ENCODE measurements at regions not wholly inside any gene's neighbourhood (a gene's known extent, or its start where the extent isn't known, plus 50 kb on each side); places are given as distances from the start of the nearest gene placed in this dataset.
"Not testable (repeated sequence)": the region's sequence is repeated elsewhere in the genome, so short reads cannot be mapped to it uniquely, and the experiment has no call there.

DNA sequence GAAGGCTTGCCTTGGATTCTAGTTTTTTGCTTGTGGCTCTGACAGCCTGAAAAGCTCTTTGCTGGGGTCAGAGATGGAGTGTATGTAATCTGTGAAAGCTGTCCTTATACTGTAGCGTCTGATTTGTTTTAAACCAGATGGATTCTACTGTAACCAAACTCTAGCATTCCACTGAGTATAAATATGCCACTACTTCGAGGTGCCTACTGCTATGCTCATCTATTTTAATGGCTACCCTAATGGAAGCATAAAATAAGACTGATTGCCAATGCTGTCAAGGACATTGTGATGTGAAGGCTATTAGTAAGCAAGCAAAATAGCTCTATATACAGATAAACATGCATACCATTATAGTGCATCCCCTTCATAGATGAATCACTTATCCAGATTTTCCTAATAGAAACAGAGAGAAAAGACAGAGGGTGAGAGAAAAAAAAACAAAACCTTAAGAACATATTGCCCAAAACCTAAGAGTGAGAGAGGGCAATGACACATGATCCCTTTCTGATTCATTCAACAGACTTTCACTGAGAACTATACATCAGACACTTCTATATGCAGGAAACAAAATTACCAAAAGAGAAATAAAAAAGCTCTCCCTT is 1025.8 kb upstream of the LCORL start:
- DNase-seq (ENCODE audit: low read depth in 3 of 3), result no peak

DNA sequence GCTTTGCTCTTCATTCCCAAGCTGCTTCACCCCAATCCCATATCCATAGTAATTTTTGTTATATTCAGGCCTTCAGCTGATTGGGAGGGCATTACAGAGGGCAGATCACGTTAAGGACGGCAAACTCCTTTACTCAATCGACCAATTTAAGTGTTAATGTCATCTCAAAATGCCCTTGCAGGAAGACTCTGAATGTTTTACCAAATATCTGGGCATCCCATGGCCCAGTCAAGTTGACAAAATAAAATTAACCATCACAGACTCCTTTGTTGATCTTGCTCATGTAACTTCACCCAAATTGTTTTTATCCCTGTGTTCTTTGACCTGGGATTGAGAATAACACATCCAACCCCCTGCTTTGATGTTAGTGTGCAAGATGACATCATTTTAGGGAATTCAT is 1018.3 kb upstream of the LCORL start:
- DNase-seq (ENCODE audit: low read depth in 3 of 3), result no peak

DNA sequence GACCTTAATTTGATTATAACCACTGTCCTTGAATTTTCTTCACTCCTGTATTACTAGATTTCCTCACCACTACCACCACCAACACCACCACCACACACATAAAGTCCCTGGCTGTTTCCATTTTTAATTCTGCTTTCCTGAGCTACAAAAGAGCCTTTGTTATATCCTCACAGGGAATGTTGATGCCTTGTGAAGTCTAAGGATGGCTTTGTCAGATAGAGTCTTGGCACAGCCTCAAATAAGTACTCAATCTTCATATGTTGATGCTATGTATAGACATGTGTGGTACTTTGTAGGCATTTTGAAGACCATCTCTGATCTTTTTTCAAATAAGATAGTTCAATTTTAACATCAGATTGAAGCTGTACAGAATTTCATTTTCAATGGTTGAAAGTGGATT is 1016.7 kb upstream of the LCORL start:
- no peak for DNase-seq (ENCODE audit: low read depth in 3 of 3)

DNA sequence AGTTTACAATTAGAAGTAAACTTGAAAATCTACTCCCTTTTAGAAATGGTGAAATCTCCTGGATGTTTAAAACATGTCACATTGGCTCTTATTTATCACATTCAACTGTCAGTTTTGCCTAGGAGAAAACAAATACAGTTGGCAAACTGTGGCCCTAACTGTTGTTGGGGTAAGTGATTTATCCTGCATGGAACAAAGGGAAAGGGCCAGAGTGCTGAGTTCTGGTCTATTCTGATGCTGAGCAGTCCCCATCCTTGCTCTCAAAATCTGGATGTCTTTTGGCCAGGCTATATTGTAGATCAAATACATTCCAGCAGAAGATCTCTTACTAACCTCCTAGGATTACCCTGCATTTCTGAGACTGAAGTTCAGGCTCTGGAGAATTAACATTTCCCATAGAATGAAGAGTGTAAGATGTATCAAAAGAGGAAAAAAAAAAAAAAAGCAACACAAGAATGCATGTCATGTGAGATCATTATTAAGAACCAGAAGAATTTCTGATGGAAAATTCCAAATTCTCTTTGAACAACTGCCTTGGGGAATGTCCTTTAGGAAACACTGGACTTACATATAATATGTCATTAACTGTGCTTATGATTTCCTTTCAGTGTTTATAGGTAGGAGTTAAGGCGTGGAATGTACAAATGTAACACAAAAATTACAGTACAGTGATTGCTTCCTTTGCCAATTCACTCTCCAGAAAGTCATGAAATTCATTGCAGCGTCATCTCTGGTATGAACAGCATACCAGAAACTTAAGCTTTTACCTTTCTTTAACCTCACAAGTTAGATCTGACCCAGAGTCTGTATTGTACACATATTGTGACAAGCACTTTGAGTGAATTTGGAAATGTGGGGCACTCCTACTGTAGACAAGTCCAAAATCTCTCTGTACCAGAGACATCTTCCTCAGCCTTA is 1012.5 kb upstream of the LCORL start:
- no peak for DNase-seq (ENCODE audit: low read depth in 3 of 3)

DNA sequence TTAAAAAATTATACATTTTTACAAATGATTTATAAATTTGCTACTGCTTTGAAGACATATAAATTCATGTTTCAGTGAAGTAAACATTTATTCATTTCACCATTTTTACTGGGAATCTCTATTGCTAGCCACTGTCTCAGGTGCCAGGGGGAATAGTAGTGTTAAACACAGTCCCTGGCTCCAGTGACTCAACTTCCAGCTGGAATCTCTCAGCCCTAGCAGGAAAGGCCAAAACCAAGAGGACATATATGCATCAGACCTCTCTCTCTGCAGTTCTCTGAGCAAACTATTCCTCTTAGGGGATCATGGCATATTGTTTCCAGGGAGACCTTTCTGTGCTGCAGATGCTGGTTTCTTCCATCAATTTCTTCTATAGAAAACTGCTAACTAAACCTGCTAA is 1009.0 kb upstream of the LCORL start:
- DNase-seq (ENCODE audit: low read depth in 3 of 3), result no peak

DNA sequence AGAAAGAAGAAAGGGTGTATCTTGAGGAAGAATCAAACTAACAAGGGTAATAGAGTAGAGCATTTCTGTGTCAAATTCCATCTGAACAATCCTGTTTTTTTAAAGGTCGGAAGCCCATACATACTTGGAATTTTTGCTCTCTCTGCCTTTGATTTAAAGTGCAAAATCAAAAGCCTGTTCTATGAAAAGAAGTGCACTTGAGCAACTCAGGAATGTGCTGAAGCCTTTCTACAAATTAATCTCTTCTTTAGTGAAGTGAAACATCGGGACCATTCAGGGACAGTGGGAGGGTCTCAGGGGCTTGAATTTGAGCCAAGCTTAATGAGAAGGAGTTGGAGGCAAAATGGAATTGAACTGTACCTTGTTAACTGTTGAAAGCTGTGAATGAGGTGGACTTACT is 1008.5 kb upstream of the LCORL start:
- DNase-seq (ENCODE audit: low read depth in 3 of 3), result no peak

DNA sequence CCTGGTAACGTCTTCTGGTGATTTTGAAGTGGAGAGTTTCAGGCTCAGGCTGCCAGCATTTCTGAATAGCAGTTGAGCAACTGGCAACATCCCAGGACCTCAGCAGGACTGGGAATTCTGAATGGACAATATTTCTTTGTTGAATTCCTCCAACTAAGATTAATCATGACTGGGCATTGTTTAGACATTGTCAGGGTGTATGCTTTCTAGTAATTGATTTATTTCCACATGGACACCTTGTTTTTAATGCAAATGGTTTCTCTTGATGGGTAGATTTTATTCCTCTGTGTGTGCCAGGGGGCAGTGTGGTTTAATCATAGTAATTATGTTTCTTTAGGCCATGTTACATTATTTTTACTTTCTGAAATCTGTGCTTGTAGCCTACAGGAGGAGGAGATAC is 1004.7 kb upstream of the LCORL start:
- no peak for DNase-seq (ENCODE audit: low read depth in 3 of 3)

DNA sequence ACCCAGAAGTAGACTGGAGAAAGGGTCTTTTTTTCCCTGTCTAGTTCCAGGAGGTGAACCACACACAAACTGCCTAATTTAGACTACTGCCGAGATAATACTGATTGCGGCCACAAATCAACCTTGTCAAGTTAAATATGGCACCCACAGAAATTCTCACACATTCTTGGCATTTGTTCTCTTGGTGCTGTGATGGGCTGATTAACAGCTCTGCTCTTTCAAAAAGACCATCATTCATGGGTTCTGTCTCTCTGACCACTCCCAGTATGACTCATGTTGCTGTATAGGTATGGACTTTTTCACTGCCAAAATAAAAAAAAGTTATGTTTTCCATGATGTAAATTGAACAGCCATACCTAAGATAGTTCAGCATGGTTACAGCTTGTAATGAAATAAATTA is 1003.5 kb upstream of the LCORL start:
- no peak for DNase-seq (ENCODE audit: low read depth in 3 of 3)

DNA sequence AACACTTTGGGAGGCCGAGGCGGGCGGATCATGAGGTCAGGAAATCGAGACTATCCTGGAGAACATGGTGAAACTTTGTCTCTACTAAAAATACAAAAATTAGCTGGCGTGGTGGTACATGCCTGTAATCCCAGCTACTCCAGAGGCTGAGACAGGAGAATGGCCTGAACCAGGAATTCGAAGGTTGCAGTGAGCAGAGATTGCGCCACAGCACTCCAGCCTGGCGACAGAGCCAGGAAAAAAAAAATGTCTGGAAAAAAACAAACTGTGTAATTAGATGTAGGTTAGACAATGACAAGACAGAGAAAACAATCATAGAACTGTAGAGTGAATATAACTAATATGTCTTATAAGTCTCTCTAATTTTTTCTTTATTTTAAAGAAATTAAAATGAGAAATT is 1002.5 kb upstream of the LCORL start:
- no peak for DNase-seq (ENCODE audit: low read depth in 3 of 3)

DNA sequence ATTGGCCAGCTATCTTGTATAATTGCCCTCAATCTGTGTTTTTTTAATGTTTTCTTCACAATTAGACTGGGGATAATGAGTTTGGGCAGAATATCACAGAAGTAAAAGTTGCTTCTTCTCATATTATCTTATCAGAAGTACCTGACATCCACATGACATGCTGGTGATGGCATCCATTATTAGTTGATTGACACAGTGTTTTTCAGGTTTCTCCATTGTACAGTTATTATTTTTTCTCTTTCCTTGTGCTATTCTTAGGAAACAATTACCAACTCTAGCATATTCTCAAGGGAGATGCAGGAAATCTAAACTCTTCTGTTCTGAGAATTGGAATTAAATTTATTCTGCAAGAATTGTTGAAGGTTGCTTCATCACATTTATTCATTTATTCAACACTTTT is 1000.1 kb upstream of the LCORL start:
- DNase-seq (ENCODE audit: low read depth in 3 of 3), result no peak

DNA sequence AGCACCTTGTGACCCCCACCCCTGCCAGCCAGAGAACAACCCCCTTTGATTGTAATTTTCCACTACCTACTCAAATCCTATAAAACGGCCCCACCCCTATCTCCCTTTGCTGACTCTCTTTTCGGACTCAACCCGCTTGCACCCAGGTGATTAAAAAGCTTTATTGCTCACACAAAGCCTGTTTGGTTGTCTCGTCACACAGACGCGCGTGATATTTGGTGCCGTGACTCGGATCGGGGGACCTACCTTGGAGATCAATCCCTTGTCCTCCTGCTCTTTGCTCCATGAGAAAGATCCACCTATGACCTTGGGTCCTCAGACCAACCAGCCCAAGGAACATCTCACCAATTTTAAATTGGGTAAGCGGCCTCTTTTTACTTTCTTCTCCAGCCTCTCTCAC is 995.0 kb upstream of the LCORL start:
- DNase-seq (ENCODE audit: low read depth in 3 of 3), result not testable (repeated sequence)

DNA sequence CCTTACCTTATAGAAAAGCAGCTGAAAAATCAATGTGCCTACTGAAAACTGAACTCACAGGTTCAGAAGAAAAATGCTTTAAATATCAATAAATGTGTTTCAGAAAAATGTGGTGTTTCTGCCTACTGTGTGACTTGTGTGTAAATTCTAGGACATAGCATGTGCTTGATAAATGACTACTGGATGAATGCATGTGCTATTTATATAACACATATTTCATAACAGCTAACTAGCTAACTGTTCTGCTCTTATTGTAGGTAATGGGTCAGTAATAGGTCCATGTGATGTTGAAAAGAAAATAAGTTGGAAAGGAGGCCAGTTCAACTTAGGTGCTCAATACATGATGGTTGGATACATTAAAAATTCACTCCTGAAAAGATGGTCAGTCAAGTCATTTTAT is 993.0 kb upstream of the LCORL start:
- no peak for DNase-seq (ENCODE audit: low read depth in 3 of 3)

DNA sequence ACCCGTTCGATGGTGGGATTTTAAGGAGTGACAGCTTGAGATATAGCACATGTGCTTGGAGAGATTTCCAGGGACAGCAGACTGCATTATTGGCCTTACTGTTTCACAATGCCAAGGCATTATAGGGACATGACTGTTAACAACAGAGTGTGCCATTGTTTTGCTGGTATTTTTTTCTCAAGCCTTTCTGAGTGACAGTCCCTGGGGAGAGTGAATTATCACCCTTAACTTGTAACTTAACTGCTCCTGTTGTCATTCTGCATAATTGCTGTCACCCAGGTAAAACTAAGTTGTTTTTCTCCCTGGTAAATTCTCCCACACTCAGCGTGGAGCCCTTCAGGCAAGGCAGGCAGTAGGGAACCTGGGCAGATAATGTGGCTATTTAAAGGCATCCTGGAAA is 989.2 kb upstream of the LCORL start:
- DNase-seq (ENCODE audit: low read depth in 3 of 3), result no peak

DNA sequence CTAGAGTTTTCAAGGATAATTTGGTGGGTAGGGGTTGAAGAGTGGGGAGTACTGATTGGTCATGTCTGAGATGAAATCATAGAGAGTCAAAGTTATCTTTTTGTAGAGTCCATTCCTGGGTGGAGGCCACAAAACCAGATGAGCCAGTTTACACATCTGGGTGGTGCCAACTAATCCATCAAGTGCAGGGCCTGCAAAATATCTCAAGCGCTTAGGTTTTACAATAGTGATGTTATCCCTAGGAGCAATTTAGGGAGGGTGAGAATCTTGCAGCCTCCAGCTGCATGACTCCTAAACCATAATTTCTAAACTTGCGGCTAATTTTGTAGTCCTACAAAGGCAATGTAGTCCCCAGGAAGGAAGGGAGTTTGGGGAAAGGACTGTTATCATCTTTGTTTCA is 988.3 kb upstream of the LCORL start:
- no peak for DNase-seq (ENCODE audit: low read depth in 3 of 3)

DNA sequence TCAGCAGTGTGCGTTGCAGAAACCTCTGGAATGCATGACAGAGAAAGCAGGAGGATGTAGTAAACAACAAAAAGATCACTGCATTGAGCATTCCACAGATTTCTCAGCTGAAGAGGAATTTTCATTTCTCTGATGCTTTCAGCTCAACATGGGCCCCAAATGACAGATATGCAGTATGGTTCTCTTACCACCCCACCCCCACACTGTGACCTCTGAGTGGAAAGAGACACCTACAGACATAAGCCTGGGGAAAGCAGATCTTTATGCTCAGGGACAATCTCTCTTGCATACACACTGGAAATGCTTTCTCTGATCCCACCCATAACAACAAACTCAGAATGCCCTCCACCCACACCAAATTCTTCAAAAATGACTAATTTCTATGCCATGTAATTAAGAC is 983.7 kb upstream of the LCORL start:
- DNase-seq (ENCODE audit: low read depth in 3 of 3), result no peak

DNA sequence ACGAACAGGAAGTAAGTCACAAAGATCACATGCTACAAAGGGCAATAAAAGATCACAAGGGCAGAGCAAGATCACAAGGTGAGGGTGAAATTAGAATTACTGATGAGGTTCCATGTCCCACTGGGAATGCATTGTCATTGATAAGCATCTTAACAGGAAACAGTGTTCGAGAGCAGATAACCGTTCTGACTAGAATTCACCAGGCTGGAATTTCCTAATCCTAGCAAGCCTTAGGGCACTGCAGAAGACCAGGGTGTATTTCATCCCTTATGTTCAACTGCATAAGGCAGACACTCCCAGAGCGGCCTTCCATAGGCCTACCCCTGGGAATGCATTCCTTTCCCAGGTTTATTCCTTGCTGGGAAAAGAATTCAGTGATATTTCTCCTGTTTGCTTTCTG is 980.6 kb upstream of the LCORL start:
- no peak for DNase-seq (ENCODE audit: low read depth in 3 of 3)

DNA sequence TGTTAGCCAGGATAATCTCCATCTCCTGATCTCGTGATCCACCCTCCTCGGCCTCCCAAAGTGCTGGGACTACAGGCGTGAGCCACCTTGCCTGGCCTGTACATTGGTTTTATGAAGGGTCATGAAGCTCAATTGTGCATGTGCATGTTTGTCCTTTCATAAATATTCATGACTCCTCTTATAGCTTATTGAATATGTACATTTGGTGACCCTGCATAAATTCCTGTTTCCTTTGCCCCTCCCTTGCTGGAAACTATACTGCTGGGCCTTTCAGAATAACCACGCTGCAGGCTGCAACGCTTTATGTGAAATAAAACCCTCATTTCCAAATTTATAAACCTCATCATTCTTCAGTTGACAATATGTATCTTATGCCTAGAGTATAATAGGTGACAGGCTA is 978.0 kb upstream of the LCORL start:
- no peak for DNase-seq (ENCODE audit: low read depth in 3 of 3)

DNA sequence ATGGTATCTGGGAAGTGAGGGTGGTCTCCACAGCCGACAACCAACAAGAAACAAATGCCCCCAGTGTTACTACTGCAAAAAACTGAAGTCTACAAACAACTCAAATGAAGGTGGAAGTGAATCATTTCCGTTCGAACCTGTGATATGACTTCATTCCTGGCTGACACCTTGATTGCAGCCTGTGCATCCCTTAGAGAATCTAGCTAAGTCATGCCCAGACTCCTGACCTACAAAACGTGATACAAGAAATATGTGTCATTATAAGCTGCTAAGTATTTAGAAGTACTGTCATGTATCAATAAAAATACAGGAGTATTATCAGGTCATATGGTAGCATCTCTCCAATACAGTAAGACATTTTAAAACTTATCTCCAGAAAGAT is 959.7 kb upstream of the LCORL start:
- no peak for DNase-seq (ENCODE audit: low read depth in 3 of 3)

DNA sequence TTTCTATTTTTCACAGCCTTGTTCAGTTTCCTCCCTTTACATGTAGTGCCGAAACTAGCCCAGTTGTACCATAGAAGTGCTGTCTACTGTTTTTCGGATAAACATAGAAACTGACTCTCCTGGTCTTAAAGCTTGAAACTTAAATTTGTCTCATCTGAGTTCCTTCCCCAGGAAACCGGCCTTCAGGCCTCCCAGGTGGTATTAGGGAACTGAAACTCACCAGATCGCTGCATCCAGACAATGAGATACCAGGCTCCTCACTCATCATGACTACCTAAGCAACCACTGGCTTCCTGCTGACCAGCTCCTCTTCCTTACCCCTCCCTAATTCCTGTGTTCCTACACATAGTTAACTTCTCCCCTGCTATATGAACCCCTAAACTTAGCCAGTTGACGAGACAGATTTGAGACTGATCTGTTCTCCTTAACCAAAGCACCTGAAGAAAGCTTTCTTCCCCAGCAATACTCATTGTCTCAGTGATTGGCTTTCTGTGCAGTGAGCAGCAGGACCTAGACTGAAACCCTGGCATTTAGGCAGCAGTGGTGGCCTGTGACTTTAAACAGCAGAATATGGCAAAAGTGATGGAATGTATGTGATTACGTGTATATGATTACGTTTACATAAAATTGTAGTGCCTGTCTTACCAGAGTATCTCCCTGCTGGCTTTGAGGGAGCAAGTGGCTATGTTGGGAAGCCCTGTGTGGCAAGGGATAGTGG is 959.1 kb upstream of the LCORL start:
- DNase-seq (ENCODE audit: low read depth in 3 of 3), result no peak

DNA sequence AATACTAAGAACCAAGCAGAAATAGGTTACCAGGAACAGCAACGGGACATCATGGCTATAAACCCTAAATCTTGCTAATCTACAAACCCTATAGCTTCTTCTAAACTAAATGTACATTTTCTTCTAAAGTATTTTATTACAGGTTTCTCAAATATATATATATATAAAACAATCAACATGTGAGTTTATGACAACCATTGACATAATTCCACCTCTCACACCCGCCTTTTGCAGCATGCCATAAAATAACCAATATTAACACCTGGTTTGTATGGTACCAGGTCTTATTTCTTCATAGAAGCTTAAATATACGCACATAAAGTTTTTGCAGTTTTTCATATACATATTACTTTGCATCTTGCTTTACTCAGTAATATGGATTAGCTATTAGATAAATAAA is 955.3 kb upstream of the LCORL start:
- no peak for DNase-seq (ENCODE audit: low read depth in 3 of 3)

DNA sequence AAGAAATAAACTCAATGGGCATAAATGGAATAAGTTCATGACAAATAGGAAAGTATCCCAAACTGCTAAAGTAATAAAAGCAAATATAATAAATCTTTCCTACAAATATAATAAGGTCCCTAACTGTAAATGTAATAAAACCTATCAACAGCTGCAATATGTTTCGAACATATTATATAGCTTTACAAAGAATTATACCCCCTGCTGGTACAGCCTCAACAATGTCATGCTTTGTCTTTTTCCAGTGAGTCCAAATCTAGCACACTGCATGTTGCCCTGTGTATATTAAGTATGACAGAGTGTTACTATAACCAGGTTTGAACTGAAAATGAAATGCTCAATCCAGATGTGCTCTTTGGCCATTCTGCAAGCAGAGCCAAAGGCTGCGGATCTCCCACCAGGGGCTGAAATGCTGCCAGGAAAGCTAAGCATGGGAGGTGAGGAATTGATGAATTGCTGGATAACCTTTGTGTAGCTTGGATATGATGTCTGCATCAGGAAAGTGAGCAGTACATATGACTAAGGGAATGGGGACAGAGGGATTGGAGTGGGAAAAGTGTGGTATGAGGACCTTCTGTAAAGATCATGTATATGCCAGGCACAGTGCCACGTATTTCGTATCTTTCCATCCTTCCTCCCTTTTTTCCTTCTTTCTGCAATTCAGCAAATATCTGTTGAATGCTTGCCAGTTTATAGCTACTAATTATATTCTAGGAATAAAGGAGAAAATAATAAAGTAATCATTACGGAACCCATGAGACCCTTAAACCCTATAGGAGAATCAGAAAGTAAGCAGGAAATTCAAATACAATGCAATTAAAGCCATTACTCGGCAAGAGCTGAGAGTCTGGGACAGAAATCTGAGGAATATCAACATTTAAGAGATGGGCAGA is 954.6 kb upstream of the LCORL start:
- no peak for DNase-seq (ENCODE audit: low read depth in 3 of 3)

DNA sequence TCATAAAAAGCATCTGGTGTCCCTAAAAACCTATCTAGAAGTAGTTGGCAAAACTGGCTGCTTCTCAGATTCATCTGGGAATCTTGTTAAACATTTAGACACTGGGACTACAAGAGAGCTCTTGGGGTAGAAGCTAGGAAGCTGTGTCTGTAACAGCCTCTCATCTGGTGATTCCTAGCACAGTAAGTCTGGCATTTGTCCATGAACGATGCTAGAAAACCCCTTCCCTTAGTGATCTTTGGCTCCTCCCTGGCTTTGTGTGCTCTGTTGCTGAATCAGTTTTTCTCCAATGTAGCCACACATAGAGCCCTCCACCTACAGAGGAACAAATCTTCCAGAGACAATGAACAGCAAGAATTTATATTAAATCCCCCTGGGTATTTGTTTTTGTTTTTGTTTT is 951.7 kb upstream of the LCORL start:
- no peak for DNase-seq (ENCODE audit: low read depth in 3 of 3)
